GM23338 (cell line): ENCODE measurements at regions not wholly inside any gene's neighbourhood (a gene's known extent, or its start where the extent isn't known, plus 50 kb on each side); places are given as distances from the start of the nearest gene placed in this dataset.

Experiments used
- ATAC-seq: fragments of 200-7000 bp; cut with Tn5 transposase; 3 replicates; pipeline ENCODE4 v1.9.1; 2020
- DNase-seq: peaks from one replicate; pipeline ENCODE4 v3.0.0-alpha.2; 2015; ENCODE audit warnings: low spot score
- H2AFZ ChIP-seq: fragments of 200-600 bp; sonication (generic); 2 replicates; pipeline ENCODE4 v1.8.0; 2016; ENCODE audit warnings: antibody characterized with exemption, mild to moderate bottlenecking, moderate library complexity
- H3F3A ChIP-seq: fragments of 200-600 bp; sonication (generic); replicated peaks from 2 replicates; pipeline ENCODE4 v1.8.0; 2017; ENCODE audit warnings: antibody characterized with exemption, mixed run types, low read depth
- H3K27ac ChIP-seq: fragments of 200-600 bp; sonication (generic); 2 replicates; pipeline ENCODE4 v1.6.1; 2016; ENCODE audit warnings: low read depth
- H3K27me3 ChIP-seq: fragments of 200-600 bp; sonication (generic); 2 replicates; pipeline ENCODE4 v1.8.0; 2016; ENCODE audit warnings: mild to moderate bottlenecking, mixed run types, moderate library complexity; ENCODE audit not compliant: insufficient read depth
- H3K36me3 ChIP-seq: fragments of 200-600 bp; sonication (generic); 2 replicates; pipeline ENCODE4 v1.8.0; 2016; ENCODE audit warnings: mild to moderate bottlenecking; ENCODE audit not compliant: insufficient read depth
- H3K4me1 ChIP-seq: fragments of 200-600 bp; sonication (generic); 2 replicates; pipeline ENCODE4 v1.8.0; 2016; ENCODE audit warnings: mild to moderate bottlenecking, moderate library complexity; ENCODE audit not compliant: insufficient read depth
- H3K4me2 ChIP-seq: fragments of 200-600 bp; sonication (generic); 2 replicates; pipeline ENCODE4 v1.7.1; 2017; ENCODE audit warnings: mixed run types
- H3K4me3 ChIP-seq: fragments of 200-600 bp; sonication (generic); 2 replicates; pipeline ENCODE4 v1.6.1; 2016; ENCODE audit warnings: mixed run types
- H3K79me2 ChIP-seq: fragments of 200-600 bp; sonication (generic); replicated peaks from 2 replicates; pipeline ENCODE4 v1.8.0; 2017; ENCODE audit warnings: mild to moderate bottlenecking; ENCODE audit not compliant: insufficient read depth
- H3K9me2 ChIP-seq: fragments of 200-600 bp; sonication (generic); 2 replicates; pipeline ENCODE4 v1.8.0; 2017; ENCODE audit not compliant: insufficient read depth
- H4K20me1 ChIP-seq: fragments of 200-600 bp; sonication (generic); replicated peaks from 2 replicates; pipeline ENCODE4 v1.8.0; 2017; ENCODE audit warnings: mild to moderate bottlenecking; ENCODE audit not compliant: insufficient read depth
- H3K27ac Mint-ChIP-seq: 2 replicates; pipeline ENCODE4 v1.8.0; 2020; ENCODE audit warnings: inconsistent platforms, mild to moderate bottlenecking, moderate library complexity, mixed read lengths
- H3K27me3 Mint-ChIP-seq: 3 replicates; pipeline ENCODE4 v1.8.0; 2022; ENCODE audit warnings: low read depth, mild to moderate bottlenecking, moderate library complexity, mixed read lengths, inconsistent platforms; ENCODE audit not compliant: insufficient read depth, poor library complexity
- H3K36me3 Mint-ChIP-seq: 3 replicates; pipeline ENCODE4 v1.8.0; 2021; ENCODE audit warnings: low read depth, mild to moderate bottlenecking, inconsistent platforms, moderate library complexity, mixed read lengths
- H3K4me1 Mint-ChIP-seq: 3 replicates; pipeline ENCODE4 v1.8.0; 2020; ENCODE audit warnings: mild to moderate bottlenecking, inconsistent platforms, mixed read lengths
- H3K4me3 Mint-ChIP-seq: 3 replicates; pipeline ENCODE4 v1.8.0; 2021; ENCODE audit warnings: moderate library complexity, mild to moderate bottlenecking, inconsistent platforms, mixed read lengths
- H3K9me3 Mint-ChIP-seq: 3 replicates; pipeline ENCODE4 v1.8.0; 2020; ENCODE audit warnings: moderate library complexity, mild to moderate bottlenecking, inconsistent platforms, mixed read lengths
- CREB1 ChIP-seq: fragments of 250-450 bp; sonication (Bioruptor Pico); IDR thresholded peaks from 2 replicates; pipeline ENCODE4 v1.5.0; 2020; ENCODE audit warnings: low read depth, mild to moderate bottlenecking, moderate library complexity
- ETS1 ChIP-seq: IDR thresholded peaks from 2 replicates; pipeline ENCODE4 v1.6.1; 2016; ENCODE audit warnings: antibody characterized with exemption
- EZH2 ChIP-seq: fragments of 200-600 bp; sonication (generic); IDR thresholded peaks from one replicate; pipeline ENCODE4 v1.8.0; 2017; ENCODE audit warnings: antibody characterized with exemption, mild to moderate bottlenecking, low read depth; ENCODE audit not compliant: unreplicated experiment
- EZH2phosphoT487 ChIP-seq: fragments of 200-600 bp; sonication (generic); IDR thresholded peaks from one replicate; pipeline ENCODE4 v1.8.1; 2018; ENCODE audit warnings: antibody characterized with exemption; ENCODE audit not compliant: unreplicated experiment
- JUNB ChIP-seq: IDR thresholded peaks from one replicate; pipeline ENCODE4 v1.6.1; 2016; ENCODE audit warnings: antibody characterized with exemption; ENCODE audit not compliant: unreplicated experiment
- REST ChIP-seq: IDR thresholded peaks from one replicate; pipeline ENCODE4 v1.6.1; 2018; ENCODE audit warnings: antibody characterized with exemption; ENCODE audit not compliant: unreplicated experiment
- STAT1 ChIP-seq: IDR thresholded peaks from one replicate; pipeline ENCODE4 v1.6.1; 2016; ENCODE audit warnings: antibody characterized with exemption; ENCODE audit not compliant: unreplicated experiment
- ZNF114 ChIP-seq: fragments of 250-450 bp; sonication (Bioruptor Pico); IDR thresholded peaks from 2 replicates; pipeline ENCODE4 v1.5.0; 2020; ENCODE audit warnings: mild to moderate bottlenecking, moderate library complexity
- ZNF331 ChIP-seq: fragments of 250-450 bp; sonication (Bioruptor Pico); IDR thresholded peaks from 2 replicates; pipeline ENCODE4 v1.5.0; 2020; ENCODE audit warnings: low read depth, mild to moderate bottlenecking, moderate library complexity
- ZNF462 ChIP-seq: fragments of 250-450 bp; sonication (Bioruptor Pico); IDR thresholded peaks from 2 replicates; pipeline ENCODE4 v1.5.0; 2020; ENCODE audit warnings: mild to moderate bottlenecking, moderate library complexity
- TF ChIP-seq, protein P1 (sequence below), 2 experiments: fragments of 200-600 bp in 1 of 2; sonication (generic) in 1 of 2; conservative IDR thresholded peaks; 2 replicates each; pipeline versions ENCODE4 v1.5.1 to v1.6.1; 2016 to 2017; ENCODE audit warnings: antibody characterized with exemption in 2 of 2, low read depth in 2 of 2, mild to moderate bottlenecking in 2 of 2, moderate library complexity in 1 of 2

DNA sequence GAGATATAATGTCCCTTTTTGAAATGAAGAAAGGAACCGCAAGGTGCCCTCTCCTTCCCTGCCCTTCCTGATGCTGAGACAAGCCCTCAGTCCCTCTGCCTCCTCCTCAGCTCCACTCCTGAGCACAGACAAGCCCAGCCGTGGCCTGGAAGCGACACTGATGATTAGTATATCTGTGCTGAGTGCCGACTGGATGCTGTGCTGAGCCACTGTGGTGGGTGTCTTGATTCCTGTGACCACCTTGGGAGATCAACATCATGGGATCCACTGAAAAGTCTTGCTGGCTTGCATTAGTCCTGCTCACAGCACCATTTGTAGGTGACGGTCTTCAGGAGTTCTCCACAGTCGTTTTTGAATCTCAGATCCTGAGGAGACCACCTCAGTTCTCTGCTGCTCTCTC, 59.5 kb upstream of the HGFAC start:
- H3K79me2 ChIP-seq: no peaks in the 10 kb centered on the region
- H3F3A ChIP-seq: no peaks in the 10 kb centered on the region
- no peak for DNase-seq
- H4K20me1 ChIP-seq: no peaks in the 10 kb centered on the region
- ATAC-seq: no peak
- H3K4me3 ChIP-seq: no peak overlapping the region
- TF ChIP-seq ZNF462 (no peak), ETS1 (no peak), EZH2phosphoT487 (no peak), ZNF331 (CRISPR knock-in tag) (no peak), REST (no peak), ZNF114 (CRISPR knock-in tag) (no peak), JUNB (no peak), CREB1 (CRISPR knock-in tag) (no peak), EZH2 (no peak), STAT1 (no peak)
- TF ChIP-seq, protein P1, sequence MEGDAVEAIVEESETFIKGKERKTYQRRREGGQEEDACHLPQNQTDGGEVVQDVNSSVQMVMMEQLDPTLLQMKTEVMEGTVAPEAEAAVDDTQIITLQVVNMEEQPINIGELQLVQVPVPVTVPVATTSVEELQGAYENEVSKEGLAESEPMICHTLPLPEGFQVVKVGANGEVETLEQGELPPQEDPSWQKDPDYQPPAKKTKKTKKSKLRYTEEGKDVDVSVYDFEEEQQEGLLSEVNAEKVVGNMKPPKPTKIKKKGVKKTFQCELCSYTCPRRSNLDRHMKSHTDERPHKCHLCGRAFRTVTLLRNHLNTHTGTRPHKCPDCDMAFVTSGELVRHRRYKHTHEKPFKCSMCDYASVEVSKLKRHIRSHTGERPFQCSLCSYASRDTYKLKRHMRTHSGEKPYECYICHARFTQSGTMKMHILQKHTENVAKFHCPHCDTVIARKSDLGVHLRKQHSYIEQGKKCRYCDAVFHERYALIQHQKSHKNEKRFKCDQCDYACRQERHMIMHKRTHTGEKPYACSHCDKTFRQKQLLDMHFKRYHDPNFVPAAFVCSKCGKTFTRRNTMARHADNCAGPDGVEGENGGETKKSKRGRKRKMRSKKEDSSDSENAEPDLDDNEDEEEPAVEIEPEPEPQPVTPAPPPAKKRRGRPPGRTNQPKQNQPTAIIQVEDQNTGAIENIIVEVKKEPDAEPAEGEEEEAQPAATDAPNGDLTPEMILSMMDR (conservative IDR thresholded peaks at IDR 0.05; ENCODE audit: low read depth in 2 of 2): no peak
- no peak overlapping the region for H3K27ac ChIP-seq
- Mint-ChIP-seq H3K27me3 (peaks cover 5% of the 10 kb centered on the region), H3K4me1 (peaks cover 25% of the 10 kb centered on the region), H3K36me3 (peaks cover 41% of the 10 kb centered on the region), H3K27ac (no peak overlapping the region), H3K4me3 (no peak overlapping the region), H3K9me3 (peaks cover 36% of the 10 kb centered on the region)
- H2AFZ ChIP-seq: no peak overlapping the region
- no peaks in the 10 kb centered on the region for H3K27me3 ChIP-seq
- H3K4me1 ChIP-seq: peaks cover 16% of the 10 kb centered on the region; the same call in 1 of the 2 replicates
- no peak overlapping the region for H3K4me2 ChIP-seq
- no peaks in the 10 kb centered on the region for H3K9me2 ChIP-seq
- H3K36me3 ChIP-seq: no peaks in the 10 kb centered on the region; the same call in 1 of the 2 replicates
